Mucosa of descending colon (tissue), 3 donors: ENCODE measurements at regions not wholly inside any gene's neighbourhood (a gene's known extent, or its start where the extent isn't known, plus 50 kb on each side); places are given as distances from the start of the nearest gene placed in this dataset.
"Not testable (repeated sequence)": the region's sequence is repeated elsewhere in the genome, so short reads cannot be mapped to it uniquely, and the experiment has no call there.

Source experiments
- ATAC-seq: fragments of 200-7000 bp; cut with Tn5 transposase; one replicate; pipeline ENCODE4 v1.9.1; 2020; ENCODE audit warnings: mild to moderate bottlenecking, moderate library complexity
- DNase-seq, 3 donors: peaks; one replicate each; pipeline ENCODE4 v3.0.0-alpha.2; 2020
- H3K36me3 ChIP-seq: fragments of 200-600 bp; one replicate; pipeline ENCODE4 v1.8.0; 2021; ENCODE audit warnings: low read depth, mild to moderate bottlenecking
- H3K4me1 ChIP-seq: fragments of 200-600 bp; one replicate; pipeline ENCODE4 v1.8.0; 2021; ENCODE audit warnings: low read depth, mild to moderate bottlenecking
- H3K4me3 ChIP-seq: fragments of 200-600 bp; one replicate; pipeline ENCODE4 v1.8.0; 2021; ENCODE audit warnings: mild to moderate bottlenecking
- H3K9me3 ChIP-seq: fragments of 200-600 bp; one replicate; pipeline ENCODE4 v1.8.0; 2021; ENCODE audit warnings: mild to moderate bottlenecking
- CTCF ChIP-seq: fragments of 200-600 bp; IDR thresholded peaks from one replicate; pipeline ENCODE4 v1.8.0; 2022; ENCODE audit warnings: antibody characterized with exemption, mild to moderate bottlenecking
- intact Hi-C, 2 donors: fragments of 100-400 bp; cut with DNase I in 1 of 2; cut with micrococcal nuclease in 1 of 2; formaldehyde crosslinking; loops; one replicate each; pipeline versions ENCODE4 v1.11.0 to v1.11.1; 2022; cut with DNase I, micrococcal nuclease
- donor health status: DM: no; HTN: no; CAD: no; lungs with moderate emphysema.
- donor health status: DM: no; HTN: no; CAD: no.
- donor health status: DM: no; HTN: yes; CAD: no.

- Histone ChIP-seq H3K4me1 (no peaks in the 10 kb centered on the region), H3K36me3 (no peaks in the 10 kb centered on the region), H3K4me3 (no peak overlapping the region), H3K9me3 (no peaks in the 10 kb centered on the region)
- intact Hi-C loops, result no loop called here
- no peak for TF ChIP-seq CTCF
- DNase-seq, result peak in 1 of 3 donors; percentile 14
- no peak for ATAC-seq
Observed at GRCh38 chr15:77897896-77898406, 179.6 kb downstream of the TBC1D2B start.

- H3K4me3 ChIP-seq, H3K4me1 ChIP-seq, intact Hi-C loops, H3K9me3 ChIP-seq, H3K36me3 ChIP-seq, ATAC-seq: not testable (repeated sequence)
- DNase-seq, result peak in 2 of 3 donors; percentile 12 to 29
Observed at GRCh38 chr15:77897113-77897895, 180.2 kb downstream of the TBC1D2B start.

DNA sequence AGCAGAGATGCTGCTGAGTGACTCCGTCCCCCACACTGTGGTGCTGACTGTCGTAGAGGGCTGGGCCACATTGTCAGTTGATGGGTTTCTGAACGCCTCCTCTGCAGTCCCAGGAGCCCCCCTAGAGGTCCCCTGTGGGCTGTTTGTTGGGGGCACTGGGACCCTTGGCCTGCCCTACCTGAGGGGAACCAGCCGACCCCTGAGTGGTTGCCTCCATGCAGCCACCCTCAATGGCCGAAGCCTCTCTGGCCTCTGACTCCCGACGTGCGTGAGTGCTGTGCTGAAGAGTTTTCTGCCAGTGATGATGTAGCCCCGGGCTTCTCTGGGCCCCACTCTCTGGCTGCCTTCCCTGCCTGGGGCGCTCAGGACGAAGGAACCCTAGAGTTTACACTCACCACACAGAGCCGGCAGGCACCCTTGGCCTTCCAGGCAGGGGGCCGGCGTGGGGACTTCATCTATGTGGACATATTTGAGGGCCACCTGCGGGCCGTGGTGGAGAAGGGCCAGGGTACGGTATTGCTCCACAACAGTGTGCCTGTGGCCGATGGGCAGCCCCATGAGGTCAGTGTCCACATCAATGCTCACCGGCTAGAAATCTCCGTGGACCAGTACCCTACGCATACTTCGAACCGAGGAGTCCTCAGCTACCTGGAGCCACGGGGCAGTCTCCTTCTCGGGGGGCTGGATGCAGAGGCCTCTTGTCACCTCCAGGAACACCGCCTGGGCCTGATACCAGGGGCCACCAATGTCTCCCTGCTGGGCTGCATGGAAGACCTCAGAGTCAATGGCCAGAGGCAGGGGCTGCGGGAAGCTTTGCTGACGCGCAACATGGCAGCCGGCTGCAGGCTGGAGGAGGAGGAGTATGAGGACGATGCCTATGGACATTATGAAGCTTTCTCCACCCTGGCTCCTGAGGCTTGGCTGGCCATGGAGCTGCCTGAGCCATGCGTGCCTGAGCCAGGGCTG is 181.1 kb downstream of the TBC1D2B start:
- ATAC-seq, H3K4me1 ChIP-seq, H3K9me3 ChIP-seq, H3K36me3 ChIP-seq, intact Hi-C loops, H3K4me3 ChIP-seq: not testable (repeated sequence)
- peak in 2 of 3 donors; percentile 16 to 27 for DNase-seq

GRCh38 chr15:77895742-77896141 is 181.8 kb downstream of the TBC1D2B start:
- no peaks in the 10 kb centered on the region for H3K36me3 ChIP-seq
- no peaks in the 10 kb centered on the region for H3K9me3 ChIP-seq
- TF ChIP-seq CTCF, result no peak
- ATAC-seq (no peak), DNase-seq (peak in 1 of 3 donors; percentile 2)
- H3K4me3 ChIP-seq, result no peak overlapping the region
- H3K4me1 ChIP-seq, result no peaks in the 10 kb centered on the region
- intact Hi-C loops, result no loop called here

- H3K4me1 ChIP-seq, H3K4me3 ChIP-seq, intact Hi-C loops, ATAC-seq, H3K9me3 ChIP-seq, H3K36me3 ChIP-seq: not testable (repeated sequence)
- DNase-seq, result peak in 2 of 3 donors; percentile 3 to 18
Observed at GRCh38 chr15:77895145-77895544, 182.4 kb downstream of the TBC1D2B start.

DNA sequence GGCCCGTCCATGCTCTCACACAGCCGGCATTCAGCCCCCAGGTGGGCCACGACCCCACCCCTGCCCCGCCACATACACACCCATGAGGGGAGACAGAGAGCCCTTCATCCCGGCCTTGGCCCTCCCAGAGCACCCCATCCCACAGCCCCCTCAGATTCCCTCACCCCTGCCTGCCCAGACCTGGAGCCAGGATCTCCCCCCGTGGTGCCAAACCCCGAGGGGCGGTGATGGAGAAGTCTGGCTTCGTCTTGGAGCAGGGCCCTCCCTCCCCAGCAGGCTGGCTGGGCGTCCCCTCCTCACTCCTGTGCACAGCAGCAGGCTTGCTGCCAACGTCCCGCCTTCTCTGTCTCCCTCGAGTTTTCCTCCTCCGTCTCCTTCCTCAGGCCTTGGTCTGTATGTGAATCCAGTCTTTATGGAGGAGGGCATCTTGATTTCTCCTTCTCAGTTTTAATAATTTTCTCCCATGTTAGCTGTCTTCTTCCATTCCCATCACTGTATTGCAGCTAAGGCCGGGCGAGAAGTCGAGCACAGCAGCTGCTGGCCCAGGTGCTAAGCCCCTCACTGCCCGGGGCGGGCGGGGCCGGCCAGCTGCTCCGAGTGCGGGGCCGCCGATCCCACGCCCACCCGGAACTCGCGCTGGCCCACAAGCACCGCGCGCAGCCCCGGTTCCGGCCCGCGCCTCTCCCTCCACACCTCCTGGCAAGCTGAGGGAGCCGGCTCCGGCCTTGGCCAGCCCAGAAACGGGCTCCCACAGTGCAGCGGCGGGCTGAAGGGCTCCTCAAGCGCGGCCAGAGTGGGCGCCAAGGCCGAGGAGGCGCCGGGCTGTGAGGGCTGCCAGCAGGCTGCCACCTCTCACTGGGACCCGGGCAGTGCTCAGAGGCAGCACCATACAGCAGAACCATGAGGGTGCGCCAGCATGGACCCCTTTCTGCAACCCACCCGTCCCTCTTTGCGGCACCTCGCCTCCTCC is 183.6 kb downstream of the TBC1D2B start:
- DNase-seq, result peak in 1 of 3 donors; percentile 30
- not testable (repeated sequence) for ATAC-seq

GRCh38 chr15:77893246-77893645 is 184.3 kb downstream of the TBC1D2B start:
- H3K4me3 ChIP-seq, H3K9me3 ChIP-seq, H3K4me1 ChIP-seq, intact Hi-C loops, H3K36me3 ChIP-seq, ATAC-seq: not testable (repeated sequence)
- peak in 2 of 3 donors; percentile 9 to 29 for DNase-seq

More for the DNA sequence above, 183.6 kb downstream of the TBC1D2B start:
- H3K36me3 ChIP-seq, H3K9me3 ChIP-seq, intact Hi-C loops, H3K4me1 ChIP-seq, H3K4me3 ChIP-seq: not testable (repeated sequence)
